NOMO-1 treated with DMSO at 0.1 percent for 48 hours (cell line): ENCODE measurements at regions not wholly inside any gene's neighbourhood (a gene's known extent, or its start where the extent isn't known, plus 50 kb on each side); places are given as distances from the start of the nearest gene placed in this dataset.

Experiments used
- DNase-seq: peaks from one replicate; lab custom pipeline; 2025; ENCODE audit not compliant: unreplicated experiment; lab: John Stamatoyannopoulos, UW

GRCh38 chr2:81550277-81550676 is 1245.7 kb upstream of the LRRTM1 start:
- no peak for DNase-seq

GRCh38 chr2:81549646-81550045 is 1245.1 kb upstream of the LRRTM1 start:
- no peak for DNase-seq

GRCh38 chr2:81545626-81546025 is 1241.1 kb upstream of the LRRTM1 start:
- no peak for DNase-seq

GRCh38 chr2:81542119-81542518 is 1237.6 kb upstream of the LRRTM1 start:
- DNase-seq, result no peak

- DNase-seq, result no peak
Measured at GRCh38 chr2:81529944-81530343, 1225.4 kb upstream of the LRRTM1 start.

GRCh38 chr2:81528852-81529480 is 1224.4 kb upstream of the LRRTM1 start:
- no peak for DNase-seq

GRCh38 chr2:81523344-81523743 is 1218.8 kb upstream of the LRRTM1 start:
- DNase-seq, result no peak

GRCh38 chr2:81513328-81513727 is 1208.8 kb upstream of the LRRTM1 start:
- no peak for DNase-seq

GRCh38 chr2:81505586-81505985 is 1201.0 kb upstream of the LRRTM1 start:
- DNase-seq, result no peak

- no peak for DNase-seq
Measured at GRCh38 chr2:81495556-81495955, 1191.0 kb upstream of the LRRTM1 start.

GRCh38 chr2:81483254-81483653 is 1178.7 kb upstream of the LRRTM1 start:
- DNase-seq, result no peak

GRCh38 chr2:81481994-81482368 is 1177.4 kb upstream of the LRRTM1 start:
- DNase-seq, result no peak

GRCh38 chr2:81481242-81481993 is 1176.9 kb upstream of the LRRTM1 start:
- DNase-seq, result no peak

- DNase-seq, result no peak
Measured at GRCh38 chr2:81467096-81467495, 1162.5 kb upstream of the LRRTM1 start.

GRCh38 chr2:81462420-81462819 is 1157.9 kb upstream of the LRRTM1 start:
- no peak for DNase-seq

GRCh38 chr2:81445176-81445575 is 1140.6 kb upstream of the LRRTM1 start:
- DNase-seq, result no peak

- DNase-seq, result no peak
Measured at GRCh38 chr2:81437456-81438000, 1133.0 kb upstream of the LRRTM1 start.

- no peak for DNase-seq
Measured at GRCh38 chr2:81436256-81436655, 1131.7 kb upstream of the LRRTM1 start.

GRCh38 chr2:81412681-81413080 is 1108.1 kb upstream of the LRRTM1 start:
- DNase-seq, result no peak

- DNase-seq, result no peak
Measured at GRCh38 chr2:81403508-81403907, 1099.0 kb upstream of the LRRTM1 start.

GRCh38 chr2:81396417-81397019 is 1092.0 kb upstream of the LRRTM1 start:
- DNase-seq, result no peak

- no peak for DNase-seq
Measured at GRCh38 chr2:81395746-81396145, 1091.2 kb upstream of the LRRTM1 start.
